ENCODE measurements at regions not wholly inside any gene's neighbourhood (a gene's known extent, or its start where the extent isn't known, plus 50 kb on each side); places are given as distances from the start of the nearest gene placed in this dataset.

DNA sequence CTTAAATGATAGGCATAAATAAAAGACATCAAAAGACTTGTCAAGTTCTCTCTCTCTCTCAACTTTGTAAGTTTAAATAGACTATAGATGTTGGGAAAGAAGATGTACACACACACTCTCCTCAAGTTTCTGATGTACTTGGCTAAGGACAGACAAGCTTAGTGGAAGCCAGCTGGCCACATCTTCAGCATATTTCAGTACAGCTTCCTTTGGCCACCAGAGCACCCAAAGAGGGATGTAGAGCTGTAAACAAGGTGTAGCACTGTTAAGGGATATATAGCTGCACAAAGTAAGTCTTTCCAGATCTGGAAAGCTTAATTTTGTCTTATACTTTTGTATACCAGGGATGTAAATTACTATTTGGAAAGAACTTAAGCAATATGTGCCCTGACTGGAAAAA is 64.3 kb upstream of the MSTN start:
- Histone ChIP-seq H3K36me3 (no peaks in the 10 kb centered on the region), H3K4me3 (no peak overlapping the region), H3K27me3 (no peaks in the 10 kb centered on the region), H3K9me3 (no peaks in the 10 kb centered on the region), H3K4me1 (no peaks in the 10 kb centered on the region), H3K27ac (no peak overlapping the region)
- TF ChIP-seq, protein P1, sequence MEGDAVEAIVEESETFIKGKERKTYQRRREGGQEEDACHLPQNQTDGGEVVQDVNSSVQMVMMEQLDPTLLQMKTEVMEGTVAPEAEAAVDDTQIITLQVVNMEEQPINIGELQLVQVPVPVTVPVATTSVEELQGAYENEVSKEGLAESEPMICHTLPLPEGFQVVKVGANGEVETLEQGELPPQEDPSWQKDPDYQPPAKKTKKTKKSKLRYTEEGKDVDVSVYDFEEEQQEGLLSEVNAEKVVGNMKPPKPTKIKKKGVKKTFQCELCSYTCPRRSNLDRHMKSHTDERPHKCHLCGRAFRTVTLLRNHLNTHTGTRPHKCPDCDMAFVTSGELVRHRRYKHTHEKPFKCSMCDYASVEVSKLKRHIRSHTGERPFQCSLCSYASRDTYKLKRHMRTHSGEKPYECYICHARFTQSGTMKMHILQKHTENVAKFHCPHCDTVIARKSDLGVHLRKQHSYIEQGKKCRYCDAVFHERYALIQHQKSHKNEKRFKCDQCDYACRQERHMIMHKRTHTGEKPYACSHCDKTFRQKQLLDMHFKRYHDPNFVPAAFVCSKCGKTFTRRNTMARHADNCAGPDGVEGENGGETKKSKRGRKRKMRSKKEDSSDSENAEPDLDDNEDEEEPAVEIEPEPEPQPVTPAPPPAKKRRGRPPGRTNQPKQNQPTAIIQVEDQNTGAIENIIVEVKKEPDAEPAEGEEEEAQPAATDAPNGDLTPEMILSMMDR (IDR thresholded peaks at IDR 0.05), result no peak
- DNase-seq, result no peak
- intact Hi-C loops (cut with DNase I; ENCODE audit: low total_unique reads), result no loop called here

DNA sequence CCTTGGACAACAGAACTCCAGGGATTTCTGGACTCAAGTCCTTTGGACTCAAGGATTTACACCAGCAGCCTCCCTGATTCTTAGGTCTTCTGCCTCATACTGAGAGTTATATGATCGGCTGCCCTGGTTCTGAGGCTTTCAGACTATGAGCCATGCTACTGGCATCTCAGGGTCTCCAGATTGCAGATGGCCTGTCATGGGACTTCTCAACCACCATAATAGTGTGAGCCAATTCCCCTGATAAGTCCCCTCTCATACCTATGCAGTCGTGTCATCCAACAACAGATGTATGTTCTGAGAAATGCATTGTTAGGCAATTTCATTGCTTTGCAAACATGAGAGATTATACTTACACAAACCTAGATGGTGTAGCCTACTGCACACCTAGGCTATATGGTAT is 61.4 kb upstream of the MSTN start:
- Histone ChIP-seq H3K9me3 (no peaks in the 10 kb centered on the region), H3K27me3 (no peaks in the 10 kb centered on the region), H3K36me3 (no peaks in the 10 kb centered on the region), H3K27ac (no peak overlapping the region), H3K4me3 (no peak overlapping the region), H3K4me1 (no peaks in the 10 kb centered on the region)
- DNase-seq, result no peak
- TF ChIP-seq, protein P1 (IDR thresholded peaks at IDR 0.05), result no peak
- intact Hi-C loops (cut with DNase I; ENCODE audit: low total_unique reads), result no loop called here

DNA sequence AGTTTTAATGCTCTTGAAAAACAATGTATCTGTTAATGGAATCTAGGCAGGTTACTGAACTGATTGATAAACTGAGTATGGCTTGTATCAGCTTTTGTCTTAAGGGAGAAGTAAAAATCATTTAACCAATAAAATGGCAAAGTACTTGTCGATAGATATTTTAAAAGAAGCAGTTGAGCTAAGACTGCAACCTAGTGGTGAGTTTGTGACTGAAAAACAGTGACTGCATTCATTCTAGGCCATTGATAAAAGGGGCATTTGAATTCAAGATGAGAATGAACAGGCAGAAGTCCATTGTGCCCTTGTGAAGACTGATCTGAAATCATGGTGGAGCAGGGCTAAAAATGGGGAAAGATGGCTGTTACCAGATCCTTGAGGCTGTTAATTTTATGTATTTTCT is 59.4 kb upstream of the MSTN start:
- H3K27me3 ChIP-seq, result no peaks in the 10 kb centered on the region
- H3K27ac ChIP-seq, result no peak overlapping the region
- H3K36me3 ChIP-seq, result no peaks in the 10 kb centered on the region
- TF ChIP-seq, protein P1 (IDR thresholded peaks at IDR 0.05), result no peak
- H3K4me3 ChIP-seq, result no peak overlapping the region
- H3K9me3 ChIP-seq, result no peaks in the 10 kb centered on the region
- no peak for DNase-seq
- H3K4me1 ChIP-seq, result no peaks in the 10 kb centered on the region
- intact Hi-C loops (cut with DNase I; ENCODE audit: low total_unique reads), result no loop called here

DNA sequence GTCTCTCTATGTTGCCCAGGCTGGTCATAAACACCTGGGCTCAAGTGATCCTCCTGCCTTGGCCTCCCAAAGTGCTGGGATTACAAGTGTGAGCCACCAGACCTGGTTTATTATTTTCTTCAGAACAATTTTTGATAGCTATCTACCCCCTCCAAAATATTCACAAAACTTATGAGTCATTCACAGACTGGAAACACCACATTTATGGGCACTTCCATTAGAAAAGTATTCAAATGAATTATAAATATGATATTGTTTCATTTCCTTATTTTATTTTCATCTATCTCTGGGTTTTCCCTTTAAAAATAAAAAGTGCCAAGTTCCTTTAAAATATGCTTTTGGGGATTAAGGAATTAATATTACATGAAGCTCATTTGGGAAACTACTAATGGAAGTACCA is 58.8 kb upstream of the MSTN start:
- no peaks in the 10 kb centered on the region for H3K4me1 ChIP-seq
- no peaks in the 10 kb centered on the region for H3K9me3 ChIP-seq
- TF ChIP-seq, protein P1 (IDR thresholded peaks at IDR 0.05), result no peak
- DNase-seq, result no peak
- no peaks in the 10 kb centered on the region for H3K27me3 ChIP-seq
- H3K36me3 ChIP-seq, result no peaks in the 10 kb centered on the region
- H3K4me3 ChIP-seq, result no peak overlapping the region
- intact Hi-C loops (cut with DNase I; ENCODE audit: low total_unique reads), result no loop called here
- H3K27ac ChIP-seq, result no peak overlapping the region

- intact Hi-C loops (cut with DNase I; ENCODE audit: low total_unique reads), result no loop called here
- DNase-seq, result no peak
- H3K27ac ChIP-seq, result no peak overlapping the region
- TF ChIP-seq, protein P1 (IDR thresholded peaks at IDR 0.05), result no peak
- H3K36me3 ChIP-seq, result no peaks in the 10 kb centered on the region
- no peaks in the 10 kb centered on the region for H3K4me1 ChIP-seq
- H3K9me3 ChIP-seq, result no peaks in the 10 kb centered on the region
- no peaks in the 10 kb centered on the region for H3K27me3 ChIP-seq
- H3K4me3 ChIP-seq, result peak overlapping the region in 1 of 2 donors; percentile 16
Observed at GRCh38 chr2:190119923-190120590, 57.5 kb upstream of the MSTN start.

DNA sequence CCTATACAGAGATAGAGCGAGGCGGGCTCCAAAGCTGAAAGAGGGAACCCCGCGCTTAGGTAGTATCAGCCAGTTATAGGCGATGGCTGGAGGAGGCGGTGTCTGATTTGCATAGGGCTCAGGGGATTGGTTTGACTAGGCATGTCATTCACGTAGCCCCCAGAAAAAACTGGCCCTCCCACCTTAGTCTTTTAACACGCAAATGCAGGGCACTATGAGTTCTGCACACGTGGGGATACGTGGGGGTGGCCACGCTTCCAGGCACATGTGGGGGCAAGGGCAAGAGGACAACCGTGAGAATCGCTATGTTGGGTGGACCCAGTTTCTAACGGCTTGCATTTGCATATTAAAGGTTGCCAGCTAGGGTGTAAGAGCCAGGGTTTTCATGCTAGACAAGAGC is 56.7 kb upstream of the MSTN start:
- TF ChIP-seq, protein P1 (IDR thresholded peaks at IDR 0.05), result no peak
- DNase-seq, result peak; percentile 30 to 64
- Histone ChIP-seq H3K27ac (no peak overlapping the region), H3K4me3 (peak overlapping the region; percentile 20 to 24), H3K4me1 (no peaks in the 10 kb centered on the region), H3K9me3 (no peaks in the 10 kb centered on the region), H3K27me3 (no peaks in the 10 kb centered on the region), H3K36me3 (no peaks in the 10 kb centered on the region)
- intact Hi-C loops (cut with DNase I; ENCODE audit: low total_unique reads), result no loop called here

All from tibial artery (tissue), 4 donors.